HT-29 (cell line): ENCODE measurements at regions not wholly inside any gene's neighbourhood (a gene's known extent, or its start where the extent isn't known, plus 50 kb on each side); places are given as distances from the start of the nearest gene placed in this dataset.
A peak's percentile ranks its signal among the peaks of the same experiment; 100 is the strongest.
"Not testable (repeated sequence)": the region's sequence is repeated elsewhere in the genome, so short reads cannot be mapped to it uniquely, and the experiment has no call there.

Experiments used
- DNase-seq: peaks from one replicate; pipeline ENCODE4 v3.0.0-alpha.2; 2015; ENCODE audit warnings: low spot score

GRCh38 chr4:178963446-178964045 lies 1521.3 kb upstream of the AGA start:
- no peak for DNase-seq

GRCh38 chr4:178966644-178967043 lies 1524.4 kb upstream of the AGA start:
- DNase-seq = no peak

- no peak for DNase-seq
Observed at GRCh38 chr4:178970433-178971140, 1528.3 kb upstream of the AGA start.

- DNase-seq = no peak
Observed at GRCh38 chr4:178976861-178977260, 1534.6 kb upstream of the AGA start.

GRCh38 chr4:178993306-178993705 lies 1551.1 kb upstream of the AGA start:
- DNase-seq = no peak

- DNase-seq = no peak
Observed at GRCh38 chr4:179001918-179002317, 1559.7 kb upstream of the AGA start.

GRCh38 chr4:179007755-179008154 lies 1565.5 kb upstream of the AGA start:
- DNase-seq = no peak

- no peak for DNase-seq
Observed at GRCh38 chr4:179017581-179017980, 1575.3 kb upstream of the AGA start.

GRCh38 chr4:179027569-179027968 lies 1585.3 kb upstream of the AGA start:
- DNase-seq = no peak

- no peak for DNase-seq
Observed at GRCh38 chr4:179028321-179028720, 1586.1 kb upstream of the AGA start.

GRCh38 chr4:179029683-179030082 lies 1587.4 kb upstream of the AGA start:
- DNase-seq = no peak

GRCh38 chr4:179040259-179040658 lies 1598.0 kb upstream of the AGA start:
- no peak for DNase-seq

GRCh38 chr4:179048839-179049453 lies 1606.7 kb upstream of the AGA start:
- DNase-seq = no peak

GRCh38 chr4:179051206-179051605 lies 1609.0 kb upstream of the AGA start:
- DNase-seq = no peak

- no peak for DNase-seq
Observed at GRCh38 chr4:179059396-179059795, 1617.2 kb upstream of the AGA start.

- DNase-seq = not testable (repeated sequence)
Observed at GRCh38 chr4:179066254-179066653, 1624.0 kb upstream of the AGA start.

GRCh38 chr4:179071131-179071530 lies 1628.9 kb upstream of the AGA start:
- DNase-seq = no peak

- DNase-seq = no peak
Observed at GRCh38 chr4:179076865-179077264, 1634.6 kb upstream of the AGA start.

- DNase-seq = peak; percentile 16
Observed at GRCh38 chr4:179095585-179096221, 1653.5 kb upstream of the AGA start.

- DNase-seq = peak; percentile 6
Observed at GRCh38 chr4:179097741-179098140, 1655.5 kb upstream of the AGA start.

GRCh38 chr4:179110356-179110755 lies 1668.1 kb upstream of the AGA start:
- no peak for DNase-seq

- DNase-seq = no peak
Observed at GRCh38 chr4:179110816-179111215, 1668.6 kb upstream of the AGA start.
